Stimulated activated naive CD8-positive, alpha-beta T cell treated with anti-CD3 and anti-CD28 coated beads, Interleukin-15, amount 100 ng/mL, for 72 hours (primary cell): ENCODE measurements at regions not wholly inside any gene's neighbourhood (a gene's known extent, or its start where the extent isn't known, plus 50 kb on each side); places are given as distances from the start of the nearest gene placed in this dataset.

ENCODE experiments used
- ATAC-seq: fragments of 150-1000 bp; cut with Tn5 transposase; 2 replicates; pipeline ENCODE4 v1.10.0; 2021; ENCODE audit warnings: mild to moderate bottlenecking, moderate library complexity
- DNase-seq, 2 donors: peaks; one replicate each; pipeline ENCODE4 v3.0.0; 2021 to 2022
- H3K27ac Mint-ChIP-seq, 2 donors: one replicate each; pipeline ENCODE4 v1.8.0; 2022; ENCODE audit warnings: mild to moderate bottlenecking in 2 of 2, mixed read lengths in 2 of 2, moderate library complexity in 2 of 2
- H3K27me3 Mint-ChIP-seq: one replicate; pipeline ENCODE4 v1.8.0; 2022; ENCODE audit warnings: mixed read lengths
- H3K4me1 Mint-ChIP-seq: one replicate; pipeline ENCODE4 v1.8.0; 2022; ENCODE audit warnings: mild to moderate bottlenecking, mixed read lengths
- H3K4me3 Mint-ChIP-seq, 2 donors: one replicate each; pipeline ENCODE4 v1.8.0; 2022; ENCODE audit warnings: mild to moderate bottlenecking in 2 of 2, mixed read lengths in 2 of 2, moderate library complexity in 1 of 2
- H3K9me3 Mint-ChIP-seq, 2 donors: one replicate each; pipeline ENCODE4 v1.8.0; 2022; ENCODE audit warnings: mixed read lengths in 2 of 2

DNA sequence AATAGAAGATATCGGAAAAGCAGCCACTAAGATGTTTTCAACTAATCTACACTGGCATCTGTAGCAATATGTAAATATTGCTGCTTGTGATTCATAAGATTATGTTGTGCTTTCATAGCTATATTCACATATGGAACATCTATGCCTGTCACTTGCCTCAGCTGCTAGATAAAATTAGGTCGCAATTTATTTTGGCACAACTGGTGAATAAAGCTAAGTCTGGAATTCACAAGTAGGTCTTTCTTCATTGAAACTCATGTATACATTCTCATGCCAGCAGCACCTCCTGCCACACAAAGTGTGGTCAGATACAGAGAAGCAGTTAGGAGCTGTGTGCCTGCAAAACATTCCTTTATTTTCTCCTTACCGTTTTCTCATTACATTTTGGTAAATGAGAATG is 543.3 kb upstream of the CHORDC1 start:
- H3K4me1 Mint-ChIP-seq, result no peaks in the 10 kb centered on the region
- H3K27ac Mint-ChIP-seq, result no peak overlapping the region
- ATAC-seq, result no peak
- H3K4me3 Mint-ChIP-seq, result no peak overlapping the region
- no peaks in the 10 kb centered on the region for H3K27me3 Mint-ChIP-seq
- no peak for DNase-seq
- peaks cover 8 to 17% of the 10 kb centered on the region in 2 donors for H3K9me3 Mint-ChIP-seq

DNA sequence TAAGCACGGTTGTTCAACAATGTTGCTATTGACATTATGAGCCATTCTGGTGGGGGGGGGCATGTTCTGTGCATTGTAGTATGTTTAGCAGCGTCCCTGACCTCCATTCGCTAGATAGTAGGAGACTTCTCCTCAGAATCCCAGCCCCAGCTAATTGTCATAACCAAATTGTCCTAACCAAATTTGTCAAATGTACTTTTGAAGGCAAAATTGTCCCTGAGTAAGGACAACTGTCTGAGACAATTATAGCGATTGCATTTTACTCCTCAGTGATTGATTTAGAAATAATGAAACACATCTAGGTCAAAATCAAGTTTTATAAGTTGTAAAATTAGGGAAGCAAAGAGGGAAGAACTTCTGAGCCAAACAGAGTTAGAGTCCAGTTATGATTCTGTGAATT is 541.8 kb upstream of the CHORDC1 start:
- Mint-ChIP-seq H3K27me3 (no peaks in the 10 kb centered on the region), H3K9me3 (peaks cover 5% of the 10 kb centered on the region in 2 donors), H3K4me3 (no peak overlapping the region), H3K27ac (no peak overlapping the region), H3K4me1 (no peaks in the 10 kb centered on the region)
- no peak for ATAC-seq
- DNase-seq, result no peak

DNA sequence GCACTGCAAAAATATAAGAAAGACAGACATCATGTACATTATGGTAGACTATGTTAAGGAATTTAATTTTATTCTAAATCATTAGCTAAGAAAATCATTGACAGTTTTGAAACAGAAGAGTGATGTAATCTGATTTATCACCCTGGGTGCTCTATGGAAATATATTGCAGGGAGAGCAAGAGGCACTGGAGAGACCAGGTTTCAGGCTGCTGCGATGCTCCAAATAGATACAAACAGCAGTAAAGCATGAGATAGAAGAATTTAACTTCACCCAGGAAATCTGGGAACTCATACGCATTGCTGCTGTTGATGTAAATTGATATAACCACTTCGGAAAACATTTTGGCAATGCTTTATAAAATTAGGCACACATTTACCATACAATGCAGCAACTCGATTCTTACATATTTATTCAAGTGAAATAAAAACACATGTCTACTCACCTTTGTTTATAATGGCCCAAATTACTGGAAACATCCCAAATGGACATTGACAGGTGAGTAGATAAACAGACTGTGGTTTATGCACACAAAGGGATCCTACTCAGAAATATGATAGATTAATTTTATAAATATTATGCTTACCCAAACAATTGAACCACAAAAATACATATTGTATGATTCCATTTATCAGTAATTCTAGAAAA is 535.1 kb upstream of the CHORDC1 start:
- no peak for ATAC-seq
- no peaks in the 10 kb centered on the region for H3K4me1 Mint-ChIP-seq
- H3K9me3 Mint-ChIP-seq, result peaks cover 0 to 5% of the 10 kb centered on the region in 2 donors
- no peaks in the 10 kb centered on the region for H3K27me3 Mint-ChIP-seq
- no peak overlapping the region for H3K27ac Mint-ChIP-seq
- DNase-seq, result no peak
- H3K4me3 Mint-ChIP-seq, result no peak overlapping the region

DNA sequence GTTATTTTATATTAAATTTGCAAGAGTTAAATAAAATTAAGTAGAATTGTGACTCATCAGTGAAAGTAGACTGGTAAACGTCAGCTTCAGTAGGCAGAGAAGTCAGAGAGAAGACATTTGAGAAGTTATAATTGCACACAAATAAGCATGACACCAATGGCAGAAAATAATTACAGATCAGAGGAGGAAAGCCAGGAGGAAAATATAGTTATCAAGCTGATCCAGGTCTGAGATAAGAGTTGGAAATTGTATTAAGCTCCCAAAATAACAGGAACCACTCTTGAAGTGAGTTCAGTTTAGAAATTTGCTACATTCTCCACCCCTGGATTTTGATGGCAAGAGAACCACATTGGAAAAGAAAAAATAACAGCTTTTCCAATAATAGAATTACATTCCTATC is 533.8 kb upstream of the CHORDC1 start:
- Mint-ChIP-seq H3K4me3 (no peak overlapping the region), H3K4me1 (no peaks in the 10 kb centered on the region), H3K27me3 (no peaks in the 10 kb centered on the region), H3K9me3 (peaks cover 7 to 13% of the 10 kb centered on the region in 2 donors), H3K27ac (no peak overlapping the region)
- DNase-seq (no peak), ATAC-seq (no peak)

DNA sequence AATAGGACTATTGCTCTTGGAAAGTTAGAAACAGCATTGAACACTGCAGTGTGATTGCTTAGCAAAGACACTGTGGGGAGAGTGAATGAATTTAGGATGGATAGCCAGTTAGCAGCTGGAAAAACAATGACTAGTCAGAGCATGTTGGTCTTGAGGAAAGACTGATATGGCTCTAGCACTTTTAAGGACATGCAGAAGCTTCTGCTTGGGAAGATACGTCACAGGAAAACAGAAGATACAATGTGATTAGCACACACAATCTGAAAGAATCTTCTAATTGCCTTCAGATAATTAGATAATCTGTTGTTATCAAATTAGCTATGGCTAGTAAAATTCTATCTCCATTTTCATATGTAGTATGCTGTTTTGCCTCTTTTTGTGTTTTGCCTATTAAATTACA is 530.7 kb upstream of the CHORDC1 start:
- no peak for DNase-seq
- no peak overlapping the region for H3K4me3 Mint-ChIP-seq
- H3K9me3 Mint-ChIP-seq, result peaks cover 7 to 21% of the 10 kb centered on the region in 2 donors
- H3K4me1 Mint-ChIP-seq, result no peaks in the 10 kb centered on the region
- H3K27me3 Mint-ChIP-seq, result no peaks in the 10 kb centered on the region
- no peak overlapping the region for H3K27ac Mint-ChIP-seq
- ATAC-seq, result no peak

DNA sequence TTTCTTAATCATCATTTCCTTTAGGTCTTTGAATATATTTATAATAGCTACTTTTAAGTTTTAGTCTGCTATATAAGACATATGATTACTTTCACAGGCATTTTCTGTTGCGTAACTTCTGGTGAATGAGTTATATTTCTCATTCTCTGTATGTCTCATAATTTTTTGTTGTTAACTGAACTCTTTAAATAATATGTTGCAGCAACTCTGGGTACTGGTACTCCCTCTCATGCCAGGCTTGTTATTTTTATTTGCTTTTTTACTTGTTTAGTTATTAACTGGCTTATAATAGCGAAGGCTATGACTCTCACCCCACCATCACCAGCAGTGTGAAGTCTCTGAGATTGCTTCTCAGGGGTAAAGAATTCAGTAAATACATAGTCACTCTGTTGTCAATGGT is 524.2 kb upstream of the CHORDC1 start:
- DNase-seq (no peak), ATAC-seq (no peak)
- H3K27me3 Mint-ChIP-seq, result no peaks in the 10 kb centered on the region
- H3K27ac Mint-ChIP-seq, result no peak overlapping the region
- H3K4me3 Mint-ChIP-seq, result no peak overlapping the region
- peaks cover 8 to 17% of the 10 kb centered on the region in 2 donors for H3K9me3 Mint-ChIP-seq
- no peaks in the 10 kb centered on the region for H3K4me1 Mint-ChIP-seq

DNA sequence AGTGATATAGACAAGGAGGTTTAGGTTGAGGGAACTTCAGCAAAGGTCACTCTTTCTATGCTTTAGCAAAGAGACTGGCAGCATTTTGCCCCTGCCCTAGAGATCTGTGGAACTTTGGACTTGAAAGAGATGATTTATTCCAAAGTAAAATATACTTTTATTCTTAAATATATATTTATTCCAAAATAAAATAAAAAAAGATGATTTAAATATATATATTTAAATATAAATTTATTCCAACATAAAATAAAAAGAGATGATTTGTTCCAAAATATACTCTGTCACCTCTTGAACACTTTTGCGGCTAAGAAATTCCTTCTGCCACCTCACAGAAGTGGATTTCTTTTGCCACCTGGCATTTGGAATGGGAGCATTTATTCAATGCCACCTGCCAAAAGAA is 521.3 kb upstream of the CHORDC1 start:
- no peak for DNase-seq
- Mint-ChIP-seq H3K4me1 (no peaks in the 10 kb centered on the region), H3K9me3 (peaks cover 8 to 16% of the 10 kb centered on the region in 2 donors), H3K27me3 (no peaks in the 10 kb centered on the region), H3K27ac (no peak overlapping the region), H3K4me3 (no peak overlapping the region)
- no peak for ATAC-seq

DNA sequence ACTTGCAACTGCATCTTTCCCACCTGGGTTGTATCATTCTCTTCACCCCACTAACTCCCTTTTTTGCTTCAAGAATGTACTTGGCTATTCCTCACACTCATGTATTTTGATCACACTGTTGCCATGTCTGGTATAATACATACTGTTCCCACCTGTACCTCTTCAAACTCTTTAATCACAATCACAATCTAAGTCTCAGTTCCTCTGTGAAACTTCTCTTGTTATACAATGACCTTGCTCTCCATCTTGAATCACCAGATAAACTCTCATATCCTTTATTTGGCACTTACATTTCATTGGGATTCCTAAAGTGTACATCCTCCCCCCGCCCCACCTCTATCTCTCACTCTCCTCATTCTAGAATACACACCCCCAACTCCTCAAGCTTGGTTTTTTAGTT is 516.0 kb upstream of the CHORDC1 start:
- H3K4me3 Mint-ChIP-seq, result no peak overlapping the region
- H3K27ac Mint-ChIP-seq, result peak overlapping the region in 1 of 2 donors; percentile 13
- no peaks in the 10 kb centered on the region for H3K4me1 Mint-ChIP-seq
- no peaks in the 10 kb centered on the region for H3K27me3 Mint-ChIP-seq
- ATAC-seq (no peak), DNase-seq (no peak)
- peaks cover 7 to 14% of the 10 kb centered on the region in 2 donors for H3K9me3 Mint-ChIP-seq

DNA sequence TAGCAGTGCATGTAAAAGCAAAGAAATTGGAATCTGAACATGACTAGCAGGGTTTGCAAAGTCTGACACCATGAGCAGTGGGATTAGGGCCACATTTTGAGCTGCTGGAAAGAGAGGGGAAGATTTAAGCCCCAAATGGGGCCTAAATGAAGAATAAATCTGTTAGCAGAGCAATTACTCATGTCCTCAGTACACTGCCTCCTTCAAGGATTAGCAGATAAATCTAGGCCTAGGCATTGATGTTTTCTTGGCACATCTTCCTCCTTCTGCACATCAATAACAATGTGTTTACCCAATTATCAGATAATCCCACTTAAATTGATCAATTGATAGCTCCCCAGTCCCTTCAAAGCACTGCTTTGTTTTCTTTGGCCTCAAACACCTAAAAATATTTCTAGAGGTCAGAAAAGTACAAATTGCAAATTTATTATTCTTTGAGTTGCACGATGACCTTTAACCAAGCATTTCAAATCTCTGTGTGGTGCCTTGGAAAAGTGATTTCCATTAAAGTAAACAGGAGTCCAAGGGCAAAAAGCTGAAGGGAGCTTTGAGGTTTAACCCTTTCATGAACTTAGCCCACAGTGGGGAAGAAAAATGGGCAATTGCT is 514.7 kb upstream of the CHORDC1 start:
- H3K4me3 Mint-ChIP-seq, result no peak overlapping the region
- ATAC-seq (no peak), DNase-seq (no peak)
- peaks cover 7 to 14% of the 10 kb centered on the region in 2 donors for H3K9me3 Mint-ChIP-seq
- H3K27me3 Mint-ChIP-seq, result no peaks in the 10 kb centered on the region
- no peaks in the 10 kb centered on the region for H3K4me1 Mint-ChIP-seq
- H3K27ac Mint-ChIP-seq, result no peak overlapping the region

DNA sequence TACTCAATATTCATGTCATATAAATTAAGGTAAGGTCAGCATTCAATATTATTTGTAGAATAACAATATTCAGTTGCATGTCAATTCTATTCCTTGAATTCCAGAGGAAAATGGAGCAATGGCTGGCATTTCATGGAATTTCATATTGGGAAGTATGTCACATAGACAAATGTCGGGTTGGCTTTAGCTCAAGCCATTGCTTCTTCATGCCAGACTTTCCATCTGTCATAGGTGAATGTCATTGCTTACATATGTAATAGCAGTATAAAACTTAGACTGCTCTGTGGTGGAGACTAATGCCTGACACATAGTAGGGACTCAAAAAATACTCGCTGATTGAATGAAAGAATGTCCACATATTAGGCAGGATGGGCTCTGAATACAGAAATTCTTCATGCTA is 509.6 kb upstream of the CHORDC1 start:
- no peak overlapping the region for H3K27ac Mint-ChIP-seq
- no peaks in the 10 kb centered on the region for H3K27me3 Mint-ChIP-seq
- H3K9me3 Mint-ChIP-seq, result peaks cover 9 to 20% of the 10 kb centered on the region in 2 donors
- ATAC-seq, result no peak
- no peak for DNase-seq
- no peaks in the 10 kb centered on the region for H3K4me1 Mint-ChIP-seq
- H3K4me3 Mint-ChIP-seq, result no peak overlapping the region

DNA sequence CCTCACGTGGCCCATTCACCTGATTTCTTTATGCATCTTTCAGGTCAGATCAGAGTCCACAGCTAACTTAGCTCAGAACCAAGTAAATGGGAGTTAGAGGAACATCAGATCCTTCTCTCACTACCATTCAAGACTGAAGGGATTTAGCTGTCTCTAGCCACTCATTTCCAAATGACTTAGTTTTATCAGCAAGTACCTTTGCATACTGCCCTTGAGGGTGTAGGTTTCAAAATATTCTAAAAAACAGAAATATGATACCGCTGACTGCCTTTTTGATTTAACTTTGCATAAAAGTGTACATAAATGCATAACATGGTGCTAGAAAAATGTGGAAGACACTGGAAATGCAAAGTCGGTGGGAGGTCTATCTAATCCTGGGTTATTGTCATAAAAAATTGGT is 500.6 kb upstream of the CHORDC1 start:
- no peaks in the 10 kb centered on the region for H3K4me1 Mint-ChIP-seq
- ATAC-seq, result no peak
- H3K27me3 Mint-ChIP-seq, result no peaks in the 10 kb centered on the region
- no peak overlapping the region for H3K27ac Mint-ChIP-seq
- DNase-seq, result no peak
- peaks cover 0 to 12% of the 10 kb centered on the region in 2 donors for H3K9me3 Mint-ChIP-seq
- H3K4me3 Mint-ChIP-seq, result no peak overlapping the region

DNA sequence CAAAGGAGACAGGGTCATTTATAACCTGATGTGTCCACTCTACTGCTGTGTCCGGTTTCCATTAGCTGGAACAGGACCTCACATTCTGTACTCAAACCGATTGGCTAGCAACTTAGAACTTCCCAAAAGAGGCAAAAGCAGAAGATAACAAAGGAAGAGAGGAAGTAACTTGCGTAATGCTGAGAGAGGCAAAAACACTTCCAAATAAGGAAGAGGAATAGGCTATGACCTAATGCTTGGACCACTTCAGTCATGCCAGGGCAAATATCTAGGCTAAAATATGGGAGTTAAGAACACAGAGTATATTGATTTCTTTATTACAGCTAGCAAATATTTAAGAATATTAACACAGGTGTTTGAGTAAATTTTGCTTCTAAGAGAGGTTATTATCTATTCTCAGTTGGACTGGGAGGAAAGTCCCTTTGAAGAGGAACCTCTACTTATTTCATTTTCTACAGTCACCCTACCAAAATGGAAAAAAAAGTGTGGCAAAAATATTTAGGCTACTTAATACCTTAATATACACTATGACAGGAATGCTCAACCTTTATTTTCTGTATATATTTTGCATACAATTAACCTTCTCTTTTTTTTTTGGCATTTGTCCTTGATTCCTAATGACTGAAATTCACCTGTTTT is 499.8 kb upstream of the CHORDC1 start:
- Mint-ChIP-seq H3K27me3 (no peaks in the 10 kb centered on the region), H3K27ac (no peak overlapping the region)

DNA sequence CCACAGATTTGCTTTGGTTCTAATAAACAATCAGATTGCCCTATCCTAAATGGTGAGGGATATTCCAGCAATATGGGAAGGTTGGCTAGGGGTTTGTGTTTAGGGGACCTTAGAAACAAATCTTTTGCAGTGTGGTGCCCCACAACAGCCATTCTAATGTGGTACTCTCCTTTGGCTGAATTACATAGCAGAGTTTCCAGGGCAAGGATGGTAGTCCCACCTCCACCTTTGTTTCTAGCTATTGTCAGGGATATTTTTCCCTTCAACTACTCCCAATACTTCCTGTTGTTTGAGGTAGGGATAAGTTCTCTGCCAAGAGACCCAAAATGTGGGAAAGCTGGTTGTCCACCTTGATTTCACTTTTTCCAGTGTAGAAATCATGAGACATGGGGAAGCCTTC is 494.7 kb upstream of the CHORDC1 start:
- Mint-ChIP-seq H3K27me3 (no peaks in the 10 kb centered on the region), H3K4me3 (no peak overlapping the region), H3K27ac (no peak overlapping the region), H3K9me3 (peaks cover 25 to 31% of the 10 kb centered on the region in 2 donors), H3K4me1 (no peaks in the 10 kb centered on the region)
- ATAC-seq, result no peak
- no peak for DNase-seq

More for the DNA sequence above, 499.8 kb upstream of the CHORDC1 start:
- no peak for ATAC-seq
- Mint-ChIP-seq H3K9me3 (peaks cover 0 to 6% of the 10 kb centered on the region in 2 donors), H3K4me1 (no peaks in the 10 kb centered on the region), H3K4me3 (no peak overlapping the region)
- DNase-seq, result no peak

DNA sequence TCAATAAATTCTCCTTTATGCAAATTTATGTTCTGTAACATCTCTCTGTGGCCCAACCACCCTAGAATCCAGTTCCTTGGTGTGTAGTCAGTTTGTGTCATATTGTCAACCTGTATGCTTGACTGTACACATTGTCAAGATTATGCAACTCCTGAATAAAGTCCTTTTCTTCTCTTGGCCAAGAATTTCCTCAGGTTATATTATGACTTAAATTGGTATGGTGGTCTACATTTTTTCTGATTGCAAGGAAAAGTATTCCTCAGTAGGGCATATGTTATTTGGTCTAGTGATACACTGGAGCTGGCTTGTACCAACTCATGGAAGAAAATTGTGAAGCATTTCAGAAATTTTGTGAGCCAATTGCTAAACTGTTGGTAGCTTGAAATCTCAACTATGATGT is 482.8 kb upstream of the CHORDC1 start:
- H3K9me3 Mint-ChIP-seq, result peaks cover 6 to 17% of the 10 kb centered on the region in 2 donors
- H3K4me3 Mint-ChIP-seq, result no peak overlapping the region
- no peak overlapping the region for H3K27ac Mint-ChIP-seq
- ATAC-seq (no peak), DNase-seq (no peak)
- no peaks in the 10 kb centered on the region for H3K27me3 Mint-ChIP-seq
- H3K4me1 Mint-ChIP-seq, result no peaks in the 10 kb centered on the region

DNA sequence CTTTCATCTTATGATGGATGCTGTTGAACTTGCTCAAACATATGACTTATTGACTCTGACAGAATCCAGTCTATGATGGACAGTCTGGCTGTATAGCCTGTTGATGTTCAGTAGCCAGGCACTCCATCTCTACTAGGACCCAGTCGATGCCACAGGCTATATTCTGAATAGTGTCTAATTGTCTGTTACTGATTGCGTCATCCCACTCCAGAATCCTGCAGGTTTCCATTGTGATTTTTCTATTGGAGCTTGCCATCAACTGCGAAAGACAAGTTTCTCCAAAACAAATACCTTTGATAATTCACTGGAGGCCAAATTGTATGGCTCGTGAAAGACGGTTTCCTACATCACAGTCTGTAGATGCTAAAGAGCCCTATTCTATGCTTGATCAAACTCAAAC is 481.7 kb upstream of the CHORDC1 start:
- ATAC-seq (no peak), DNase-seq (no peak)
- H3K27me3 Mint-ChIP-seq, result no peaks in the 10 kb centered on the region
- no peak overlapping the region for H3K27ac Mint-ChIP-seq
- H3K9me3 Mint-ChIP-seq, result peaks cover 6 to 17% of the 10 kb centered on the region in 2 donors
- no peaks in the 10 kb centered on the region for H3K4me1 Mint-ChIP-seq
- H3K4me3 Mint-ChIP-seq, result no peak overlapping the region

DNA sequence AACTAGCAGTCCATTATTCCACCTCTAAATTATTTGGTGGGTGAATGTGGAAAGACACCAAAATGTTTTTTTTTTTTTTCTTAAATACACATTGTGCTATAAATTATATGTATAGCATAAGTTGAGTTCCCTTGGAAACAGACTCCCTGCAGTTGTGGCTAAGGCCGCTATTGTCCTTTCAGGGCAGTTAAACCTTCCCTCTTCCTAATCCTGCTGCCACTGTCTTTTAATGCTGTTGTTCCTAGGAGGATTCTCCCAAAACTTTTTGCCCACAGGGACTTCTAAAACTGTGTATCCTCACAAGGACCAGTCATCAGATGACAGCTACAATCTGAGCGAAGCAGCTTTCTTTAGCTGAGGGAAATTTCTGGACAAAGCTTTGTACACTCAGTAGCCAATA is 478.9 kb upstream of the CHORDC1 start:
- Mint-ChIP-seq H3K4me1 (no peaks in the 10 kb centered on the region), H3K4me3 (no peak overlapping the region), H3K27me3 (no peaks in the 10 kb centered on the region), H3K9me3 (peaks cover 6 to 17% of the 10 kb centered on the region in 2 donors), H3K27ac (no peak overlapping the region)
- ATAC-seq (no peak), DNase-seq (no peak)
